ENCODE measurements at regions not wholly inside any gene's neighbourhood (a gene's known extent, or its start where the extent isn't known, plus 50 kb on each side); places are given as distances from the start of the nearest gene placed in this dataset.

GRCh38 chr18:51897884-51898283 lies 442.1 kb upstream of the DCC start:
- TF ChIP-seq CTCF (conservative IDR thresholded peaks at IDR 0.05) (no peak), ZFX (IDR thresholded peaks at IDR 0.05) (no peak)

All from C4-2B (cell line).